Mesothelial cell of epicardium (in vitro differentiated cells): ENCODE measurements at regions not wholly inside any gene's neighbourhood (a gene's known extent, or its start where the extent isn't known, plus 50 kb on each side); places are given as distances from the start of the nearest gene placed in this dataset.

ENCODE experiments used
- DNase-seq, 2 experiments: peaks; one replicate each; pipeline ENCODE4 v3.0.0; 2021; ENCODE audit warnings: low spot score in 2 of 2; ENCODE audit not compliant: unreplicated experiment in 2 of 2
- H3K27ac Mint-ChIP-seq: 2 replicates; pipeline ENCODE4 v1.8.0; 2021; ENCODE audit warnings: mixed read lengths
- H3K27me3 Mint-ChIP-seq: 2 replicates; pipeline ENCODE4 v1.8.0; 2021; ENCODE audit warnings: low read depth, mixed read lengths
- H3K36me3 Mint-ChIP-seq: 2 replicates; pipeline ENCODE4 v1.8.0; 2021; ENCODE audit warnings: mixed read lengths
- H3K4me1 Mint-ChIP-seq: 2 replicates; pipeline ENCODE4 v1.8.0; 2021; ENCODE audit warnings: mixed read lengths
- H3K4me3 Mint-ChIP-seq: 2 replicates; pipeline ENCODE4 v1.8.0; 2021; ENCODE audit warnings: mild to moderate bottlenecking, moderate library complexity, mixed read lengths
- H3K9me3 Mint-ChIP-seq: 2 replicates; pipeline ENCODE4 v1.8.0; 2021; ENCODE audit warnings: mixed read lengths
- CTCF ChIP-seq: fragments of 200-600 bp; sonication (generic); IDR thresholded peaks from one replicate; pipeline ENCODE4 v1.5.0; 2021; ENCODE audit warnings: antibody characterized with exemption; ENCODE audit not compliant: unreplicated experiment

- H3K36me3 Mint-ChIP-seq: peaks cover 3% of the 10 kb centered on the region
- peaks cover 10% of the 10 kb centered on the region for H3K27me3 Mint-ChIP-seq
- no peak overlapping the region for H3K4me3 Mint-ChIP-seq
- peaks cover 10% of the 10 kb centered on the region for H3K9me3 Mint-ChIP-seq
- TF ChIP-seq CTCF: no peak
- H3K4me1 Mint-ChIP-seq: peaks cover 9% of the 10 kb centered on the region
- no peak for DNase-seq
- H3K27ac Mint-ChIP-seq: no peak overlapping the region
Observed at GRCh38 chr17:77725846-77726245, 232.7 kb upstream of the TNRC6C start.

- TF ChIP-seq CTCF: no peak
- H3K27ac Mint-ChIP-seq: no peak overlapping the region
- peaks cover 3% of the 10 kb centered on the region for H3K36me3 Mint-ChIP-seq
- H3K27me3 Mint-ChIP-seq: peaks cover 4% of the 10 kb centered on the region
- no peak overlapping the region for H3K4me3 Mint-ChIP-seq
- peaks cover 9% of the 10 kb centered on the region for H3K4me1 Mint-ChIP-seq
- DNase-seq: no peak
- peaks cover 10% of the 10 kb centered on the region for H3K9me3 Mint-ChIP-seq
Observed at GRCh38 chr17:77726549-77727006, 231.9 kb upstream of the TNRC6C start.

- TF ChIP-seq CTCF: no peak
- H3K27me3 Mint-ChIP-seq: peaks cover 4% of the 10 kb centered on the region
- DNase-seq: no peak
- no peak overlapping the region for H3K27ac Mint-ChIP-seq
- peaks cover 9% of the 10 kb centered on the region for H3K4me1 Mint-ChIP-seq
- peaks cover 13% of the 10 kb centered on the region for H3K9me3 Mint-ChIP-seq
- peaks cover 3% of the 10 kb centered on the region for H3K36me3 Mint-ChIP-seq
- H3K4me3 Mint-ChIP-seq: no peak overlapping the region
Observed at GRCh38 chr17:77727037-77727615, 231.4 kb upstream of the TNRC6C start.

GRCh38 chr17:77728474-77728795 is 230.1 kb upstream of the TNRC6C start:
- H3K4me3 Mint-ChIP-seq: no peak overlapping the region
- H3K36me3 Mint-ChIP-seq: peaks cover 8% of the 10 kb centered on the region
- no peak for TF ChIP-seq CTCF
- no peak overlapping the region for H3K27ac Mint-ChIP-seq
- DNase-seq: no peak
- H3K27me3 Mint-ChIP-seq: peaks cover 4% of the 10 kb centered on the region
- peaks cover 9% of the 10 kb centered on the region for H3K4me1 Mint-ChIP-seq
- peaks cover 23% of the 10 kb centered on the region for H3K9me3 Mint-ChIP-seq

GRCh38 chr17:77728871-77729270 is 229.6 kb upstream of the TNRC6C start:
- Mint-ChIP-seq H3K27me3 (peaks cover 4% of the 10 kb centered on the region), H3K9me3 (peaks cover 23% of the 10 kb centered on the region), H3K4me3 (no peak overlapping the region), H3K27ac (no peak overlapping the region), H3K36me3 (peaks cover 8% of the 10 kb centered on the region), H3K4me1 (peaks cover 11% of the 10 kb centered on the region)
- no peak for DNase-seq
- TF ChIP-seq CTCF: no peak

- H3K9me3 Mint-ChIP-seq: peaks cover 23% of the 10 kb centered on the region
- peaks cover 2% of the 10 kb centered on the region for H3K27me3 Mint-ChIP-seq
- H3K4me1 Mint-ChIP-seq: peaks cover 18% of the 10 kb centered on the region
Observed at GRCh38 chr17:77729587-77729986, 228.9 kb upstream of the TNRC6C start.

More at GRCh38 chr17:77729587-77729986, 228.9 kb upstream of the TNRC6C start:
- no peak for TF ChIP-seq CTCF
- DNase-seq: no peak
- Mint-ChIP-seq H3K4me3 (no peak overlapping the region), H3K27ac (no peak overlapping the region), H3K36me3 (peaks cover 8% of the 10 kb centered on the region)
